ENCODE measurements at regions not wholly inside any gene's neighbourhood (a gene's known extent, or its start where the extent isn't known, plus 50 kb on each side); places are given as distances from the start of the nearest gene placed in this dataset.

DNA sequence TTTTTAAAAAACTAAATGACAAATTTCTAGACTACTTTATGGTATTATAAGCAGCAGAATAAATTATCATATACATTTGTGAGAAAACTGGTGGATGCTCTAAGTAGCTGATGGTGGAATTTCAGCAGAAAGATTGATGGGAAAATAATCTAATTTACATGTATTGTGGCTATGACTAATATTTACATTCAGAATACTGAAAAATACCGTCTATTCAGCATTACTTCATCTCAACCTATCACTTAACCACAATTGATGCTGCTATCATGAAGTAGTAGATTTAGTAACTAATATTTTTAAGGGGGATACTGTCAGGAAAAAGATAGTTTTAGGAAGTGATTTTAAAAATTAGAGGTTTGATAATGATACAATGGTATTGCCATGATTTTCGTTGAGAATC, 137.9 kb downstream of the IFI44 start:
- ChIA-PET CTCF (no interaction called here), POLR2A (no interaction called here)
- no peak for DNase-seq
- no peak overlapping the region for H3K4me3 ChIP-seq (ENCODE audit: control insufficient read depth in 1 of 7, extremely low read depth in 1 of 7, insufficient read depth in 4 of 7, low read depth in 2 of 7, low read length in 6 of 7)
- WGBS (ENCODE audit: insufficient coverage), result no CpG with 5 or more reads among the region's 2 CpGs
- H3K27me3 ChIP-seq (replicated peaks in 2 of 5; ENCODE audit: control insufficient read depth in 4 of 5, insufficient read depth in 5 of 5, low read length in 4 of 5), result no peaks in the 10 kb centered on the region
- peaks cover 0 to 3% (median 0%) of the 10 kb centered on the region in 5 experiments for H3K9me3 ChIP-seq (ENCODE audit: control extremely low read depth in 1 of 5, control insufficient read depth in 4 of 5, insufficient read depth in 2 of 5, low read depth in 1 of 5, low read length in 4 of 5)
- H3K36me3 ChIP-seq (ENCODE audit: control insufficient read depth in 4 of 4, insufficient read depth in 4 of 4, low read length in 3 of 4), result no peaks in the 10 kb centered on the region
- H3K4me1 ChIP-seq (ENCODE audit: control extremely low read depth in 1 of 4, control insufficient read depth in 4 of 4, insufficient read depth in 4 of 4, low read length in 3 of 4), result no peaks in the 10 kb centered on the region
- no peak overlapping the region for H3K27ac ChIP-seq (ENCODE audit: insufficient read depth in 1 of 2, low read depth in 1 of 2, low read length in 2 of 2, poor library complexity in 1 of 2, severe bottlenecking in 2 of 2)

DNA sequence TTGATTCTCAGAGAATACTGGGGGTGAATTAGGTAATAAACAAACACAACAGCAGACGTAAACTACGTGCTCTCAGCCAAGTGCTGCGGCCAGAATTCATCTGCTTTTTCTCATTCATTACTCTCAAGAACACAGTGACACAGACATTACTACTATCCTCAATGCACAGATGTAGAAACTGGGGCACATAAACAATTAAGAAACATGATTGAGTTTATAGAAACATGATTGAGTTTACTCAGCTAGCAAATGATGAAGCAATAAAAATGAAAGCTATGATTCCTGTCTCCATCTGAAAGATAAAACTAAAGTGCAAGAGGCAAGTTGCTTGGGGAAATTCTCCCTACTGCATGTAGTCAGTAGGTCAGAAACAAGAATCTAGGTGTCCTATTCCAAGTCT, 140.5 kb downstream of the IFI44 start:
- Histone ChIP-seq H3K36me3 (ENCODE audit: control insufficient read depth in 4 of 4, insufficient read depth in 4 of 4, low read length in 3 of 4) (no peaks in the 10 kb centered on the region), H3K4me3 (ENCODE audit: control insufficient read depth in 1 of 7, extremely low read depth in 1 of 7, insufficient read depth in 4 of 7, low read depth in 2 of 7, low read length in 6 of 7) (no peak overlapping the region), H3K27ac (ENCODE audit: insufficient read depth in 1 of 2, low read depth in 1 of 2, low read length in 2 of 2, poor library complexity in 1 of 2, severe bottlenecking in 2 of 2) (no peak overlapping the region), H3K4me1 (ENCODE audit: control extremely low read depth in 1 of 4, control insufficient read depth in 4 of 4, insufficient read depth in 4 of 4, low read length in 3 of 4) (no peaks in the 10 kb centered on the region), H3K27me3 (replicated peaks in 2 of 5; ENCODE audit: control insufficient read depth in 4 of 5, insufficient read depth in 5 of 5, low read length in 4 of 5) (no peaks in the 10 kb centered on the region), H3K9me3 (ENCODE audit: control extremely low read depth in 1 of 5, control insufficient read depth in 4 of 5, insufficient read depth in 2 of 5, low read depth in 1 of 5, low read length in 4 of 5) (peaks cover 0 to 3% (median 0%) of the 10 kb centered on the region in 5 experiments)
- POLR2A ChIA-PET, result no interaction called here
- DNase-seq, result no peak
- CTCF ChIA-PET, result no interaction called here
- WGBS (ENCODE audit: insufficient coverage), result no CpG with 5 or more reads among the region's 3 CpGs

DNA sequence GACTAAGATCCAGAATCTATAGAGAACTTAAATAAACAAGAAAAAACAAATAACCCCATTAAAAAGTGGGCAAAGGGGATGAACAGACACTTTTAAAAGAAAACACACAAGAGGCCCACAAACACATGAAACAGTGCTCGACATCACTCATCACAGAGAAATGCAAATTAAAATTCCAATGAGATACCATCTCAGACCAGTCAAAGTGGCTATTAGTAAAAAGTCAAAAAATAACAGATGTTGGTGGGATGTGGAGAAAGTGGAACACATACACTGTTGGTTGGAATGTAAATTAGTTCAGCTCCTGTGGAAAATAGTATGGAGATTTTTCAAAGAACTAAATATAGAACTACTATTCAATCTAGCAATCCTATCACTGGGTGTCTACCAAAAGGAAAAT, 143.1 kb downstream of the IFI44 start:
- Histone ChIP-seq H3K9me3 (ENCODE audit: control extremely low read depth in 1 of 5, control insufficient read depth in 4 of 5, insufficient read depth in 2 of 5, low read depth in 1 of 5, low read length in 4 of 5) (peaks cover 0 to 3% (median 0%) of the 10 kb centered on the region in 5 experiments), H3K27ac (ENCODE audit: insufficient read depth in 1 of 2, low read depth in 1 of 2, low read length in 2 of 2, poor library complexity in 1 of 2, severe bottlenecking in 2 of 2) (no peak overlapping the region), H3K4me3 (ENCODE audit: control insufficient read depth in 1 of 7, extremely low read depth in 1 of 7, insufficient read depth in 4 of 7, low read depth in 2 of 7, low read length in 6 of 7) (no peak overlapping the region), H3K4me1 (ENCODE audit: control extremely low read depth in 1 of 4, control insufficient read depth in 4 of 4, insufficient read depth in 4 of 4, low read length in 3 of 4) (no peaks in the 10 kb centered on the region), H3K36me3 (ENCODE audit: control insufficient read depth in 4 of 4, insufficient read depth in 4 of 4, low read length in 3 of 4) (no peaks in the 10 kb centered on the region), H3K27me3 (replicated peaks in 2 of 5; ENCODE audit: control insufficient read depth in 4 of 5, insufficient read depth in 5 of 5, low read length in 4 of 5) (no peaks in the 10 kb centered on the region)
- WGBS (ENCODE audit: insufficient coverage), result no CpG with 5 or more reads among the region's 1 CpG
- POLR2A ChIA-PET, result no interaction called here
- CTCF ChIA-PET, result no interaction called here
- no peak for DNase-seq

DNA sequence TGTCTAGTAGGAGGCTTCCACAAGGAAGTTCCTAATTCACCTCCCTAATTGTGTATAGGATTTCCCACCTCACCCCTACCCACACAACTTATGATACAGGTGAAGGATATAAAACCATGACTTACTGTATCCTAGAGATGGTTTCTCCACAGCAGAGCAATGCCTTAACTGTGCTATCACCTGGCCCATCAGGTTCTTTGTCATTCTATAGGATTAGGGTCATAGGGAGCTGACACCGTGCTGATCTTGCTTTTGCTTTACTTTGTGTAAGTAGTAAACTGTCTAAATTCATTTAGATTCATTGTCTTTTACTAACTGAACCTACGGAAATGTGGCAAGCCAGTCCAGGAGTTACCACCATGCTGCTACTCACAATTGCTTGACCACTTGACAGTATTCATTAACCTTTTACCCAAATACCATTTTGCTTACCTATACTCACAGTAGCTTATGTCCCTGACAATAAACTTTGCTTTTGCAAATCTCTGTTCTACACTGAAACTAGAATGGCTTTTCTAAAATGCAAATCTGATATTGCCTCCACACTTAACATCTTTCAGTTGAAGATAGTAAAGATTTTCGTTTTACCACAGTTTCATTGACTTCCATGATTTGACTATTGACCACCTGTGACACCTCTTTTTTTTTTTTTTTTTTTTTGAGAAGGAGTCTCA, 147.6 kb downstream of the IFI44 start:
- ChIA-PET CTCF (no interaction called here), POLR2A (no interaction called here)
- Histone ChIP-seq H3K4me3 (ENCODE audit: control insufficient read depth in 1 of 7, extremely low read depth in 1 of 7, insufficient read depth in 4 of 7, low read depth in 2 of 7, low read length in 6 of 7) (no peak overlapping the region), H3K4me1 (ENCODE audit: control extremely low read depth in 1 of 4, control insufficient read depth in 4 of 4, insufficient read depth in 4 of 4, low read length in 3 of 4) (no peaks in the 10 kb centered on the region), H3K9me3 (ENCODE audit: control extremely low read depth in 1 of 5, control insufficient read depth in 4 of 5, insufficient read depth in 2 of 5, low read depth in 1 of 5, low read length in 4 of 5) (no peaks in the 10 kb centered on the region), H3K27ac (ENCODE audit: insufficient read depth in 1 of 2, low read depth in 1 of 2, low read length in 2 of 2, poor library complexity in 1 of 2, severe bottlenecking in 2 of 2) (no peak overlapping the region), H3K36me3 (ENCODE audit: control insufficient read depth in 4 of 4, insufficient read depth in 4 of 4, low read length in 3 of 4) (no peaks in the 10 kb centered on the region), H3K27me3 (replicated peaks in 2 of 5; ENCODE audit: control insufficient read depth in 4 of 5, insufficient read depth in 5 of 5, low read length in 4 of 5) (no peaks in the 10 kb centered on the region)
- 100% methylated on average over 1 of the region's 3 CpGs for WGBS (ENCODE audit: insufficient coverage)
- DNase-seq, result no peak

DNA sequence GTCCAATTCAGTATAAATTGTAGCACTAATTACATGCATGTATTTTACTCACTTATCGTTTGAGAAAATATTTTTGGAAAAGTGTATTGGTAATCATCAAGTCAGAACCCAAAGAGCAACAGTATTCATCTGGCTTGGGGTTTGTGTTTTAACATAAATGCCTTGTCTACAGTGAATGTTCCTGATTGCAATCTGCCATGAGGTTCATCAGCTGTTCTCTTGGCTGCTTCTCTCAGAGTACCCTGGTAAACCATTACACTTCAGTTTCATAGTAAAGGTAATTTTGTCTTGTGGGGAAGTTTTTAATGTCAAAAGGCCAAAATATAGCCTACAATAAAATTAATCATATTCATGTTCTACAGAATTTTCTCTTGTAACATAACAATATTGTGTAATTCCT, 150.3 kb downstream of the IFI44 start:
- CTCF ChIA-PET, result no interaction called here
- DNase-seq, result no peak

DNA sequence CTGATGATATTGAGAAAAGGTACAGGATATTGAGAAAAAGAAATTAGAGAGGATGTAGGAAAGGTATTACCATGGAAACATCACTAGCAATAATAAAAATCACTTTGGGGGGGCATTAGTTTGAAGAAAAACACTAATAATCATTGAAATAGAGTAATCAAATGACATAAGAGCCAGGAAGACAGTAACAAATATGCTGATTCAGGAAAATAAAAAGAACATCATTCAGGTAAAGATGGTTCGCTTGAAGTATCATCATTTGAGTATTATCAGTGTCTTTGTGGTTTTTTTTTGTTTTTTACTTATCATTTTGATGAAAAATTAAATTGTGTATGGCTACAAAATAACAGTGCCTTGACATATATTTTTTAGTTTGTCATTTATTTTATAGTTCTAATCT, 164.5 kb downstream of the IFI44 start:
- no peak overlapping the region for H3K4me3 ChIP-seq (ENCODE audit: control insufficient read depth in 1 of 7, extremely low read depth in 1 of 7, insufficient read depth in 4 of 7, low read depth in 2 of 7, low read length in 6 of 7)
- H3K36me3 ChIP-seq (ENCODE audit: control insufficient read depth in 4 of 4, insufficient read depth in 4 of 4, low read length in 3 of 4), result no peaks in the 10 kb centered on the region
- WGBS (ENCODE audit: insufficient coverage), result no CpG with 5 or more reads among the region's 1 CpG
- no peaks in the 10 kb centered on the region for H3K9me3 ChIP-seq (ENCODE audit: control extremely low read depth in 1 of 5, control insufficient read depth in 4 of 5, insufficient read depth in 2 of 5, low read depth in 1 of 5, low read length in 4 of 5)
- no peak for DNase-seq
- CTCF ChIA-PET, result no interaction called here
- no peaks in the 10 kb centered on the region for H3K27me3 ChIP-seq (replicated peaks in 2 of 5; ENCODE audit: control insufficient read depth in 4 of 5, insufficient read depth in 5 of 5, low read length in 4 of 5)
- H3K4me1 ChIP-seq (ENCODE audit: control extremely low read depth in 1 of 4, control insufficient read depth in 4 of 4, insufficient read depth in 4 of 4, low read length in 3 of 4), result no peaks in the 10 kb centered on the region
- POLR2A ChIA-PET, result no interaction called here
- no peak overlapping the region for H3K27ac ChIP-seq (ENCODE audit: insufficient read depth in 1 of 2, low read depth in 1 of 2, low read length in 2 of 2, poor library complexity in 1 of 2, severe bottlenecking in 2 of 2)

More for the DNA sequence above, 150.3 kb downstream of the IFI44 start:
- no peaks in the 10 kb centered on the region for H3K36me3 ChIP-seq (ENCODE audit: control insufficient read depth in 4 of 4, insufficient read depth in 4 of 4, low read length in 3 of 4)
- H3K4me3 ChIP-seq (ENCODE audit: control insufficient read depth in 1 of 7, extremely low read depth in 1 of 7, insufficient read depth in 4 of 7, low read depth in 2 of 7, low read length in 6 of 7), result no peak overlapping the region
- H3K27me3 ChIP-seq (replicated peaks in 2 of 5; ENCODE audit: control insufficient read depth in 4 of 5, insufficient read depth in 5 of 5, low read length in 4 of 5), result no peaks in the 10 kb centered on the region
- POLR2A ChIA-PET, result no interaction called here
- no peaks in the 10 kb centered on the region for H3K4me1 ChIP-seq (ENCODE audit: control extremely low read depth in 1 of 4, control insufficient read depth in 4 of 4, insufficient read depth in 4 of 4, low read length in 3 of 4)
- H3K9me3 ChIP-seq (ENCODE audit: control extremely low read depth in 1 of 5, control insufficient read depth in 4 of 5, insufficient read depth in 2 of 5, low read depth in 1 of 5, low read length in 4 of 5), result no peaks in the 10 kb centered on the region
- no peak overlapping the region for H3K27ac ChIP-seq (ENCODE audit: insufficient read depth in 1 of 2, low read depth in 1 of 2, low read length in 2 of 2, poor library complexity in 1 of 2, severe bottlenecking in 2 of 2)
- no CpG with 5 or more reads among the region's 1 CpG for WGBS (ENCODE audit: insufficient coverage)

DNA sequence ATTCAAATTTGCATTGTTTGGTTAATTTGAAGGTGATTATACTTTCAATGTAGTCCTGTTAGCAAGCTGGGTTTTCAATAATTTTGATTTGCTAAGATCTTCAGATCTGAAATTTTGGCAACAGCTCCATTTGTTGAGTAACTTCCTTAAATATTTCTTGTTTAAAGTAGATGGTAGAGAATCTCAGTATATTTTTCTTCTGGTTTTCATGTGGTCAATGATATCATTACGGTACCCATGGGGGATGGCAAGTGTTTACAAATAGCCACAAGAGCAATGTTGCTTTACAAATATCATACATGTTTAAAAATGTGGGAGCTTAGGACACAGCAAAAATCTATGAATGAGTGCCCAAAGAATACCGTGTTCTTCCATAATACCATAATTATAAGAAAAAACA, 175.9 kb downstream of the IFI44 start:
- no CpG with 5 or more reads among the region's 2 CpGs for WGBS (ENCODE audit: insufficient coverage)
- H3K27me3 ChIP-seq (replicated peaks in 2 of 5; ENCODE audit: control insufficient read depth in 4 of 5, insufficient read depth in 5 of 5, low read length in 4 of 5), result no peaks in the 10 kb centered on the region
- ChIA-PET POLR2A (no interaction called here), CTCF (interaction anchor here (0.6 kb wide), 1 partner anchor 1196 kb away, joined by 3 read pairs; no protein-coding TSS in a partner anchor)
- no peak for DNase-seq
- no peaks in the 10 kb centered on the region for H3K36me3 ChIP-seq (ENCODE audit: control insufficient read depth in 4 of 4, insufficient read depth in 4 of 4, low read length in 3 of 4)
- no peak overlapping the region for H3K4me3 ChIP-seq (ENCODE audit: control insufficient read depth in 1 of 7, extremely low read depth in 1 of 7, insufficient read depth in 4 of 7, low read depth in 2 of 7, low read length in 6 of 7)
- no peaks in the 10 kb centered on the region for H3K9me3 ChIP-seq (ENCODE audit: control extremely low read depth in 1 of 5, control insufficient read depth in 4 of 5, insufficient read depth in 2 of 5, low read depth in 1 of 5, low read length in 4 of 5)
- H3K4me1 ChIP-seq (ENCODE audit: control extremely low read depth in 1 of 4, control insufficient read depth in 4 of 4, insufficient read depth in 4 of 4, low read length in 3 of 4), result no peaks in the 10 kb centered on the region
- H3K27ac ChIP-seq (ENCODE audit: insufficient read depth in 1 of 2, low read depth in 1 of 2, low read length in 2 of 2, poor library complexity in 1 of 2, severe bottlenecking in 2 of 2), result no peak overlapping the region

Data from common myeloid progenitor, CD34-positive (primary cell).